Vagina (tissue), 2 donors: ENCODE measurements at regions not wholly inside any gene's neighbourhood (a gene's known extent, or its start where the extent isn't known, plus 50 kb on each side); places are given as distances from the start of the nearest gene placed in this dataset.

Experiments
- CTCF ChIP-seq, 3 experiments: fragments of 450-650 bp in 2 of 3; fragments of 200-600 bp in 1 of 3; sonication (generic) in 1 of 3; IDR thresholded peaks; one replicate each; pipeline ENCODE4 v1.5.1; 2017 to 2019; ENCODE audit warnings: antibody characterized with exemption in 3 of 3, mild to moderate bottlenecking in 2 of 3, moderate library complexity in 2 of 3
- POLR2A ChIP-seq, 2 donors: fragments of 450-650 bp; IDR thresholded peaks; one replicate each; pipeline ENCODE4 v1.6.1; 2017; ENCODE audit warnings: antibody characterized with exemption in 2 of 2, mild to moderate bottlenecking in 2 of 2, moderate library complexity in 2 of 2
- POLR2AphosphoS5 ChIP-seq, 2 donors: sonication (generic); formaldehyde crosslinking; IDR thresholded peaks; one replicate each; pipeline ENCODE4 v1.9.0; 2017; ENCODE audit warnings: antibody characterized with exemption in 2 of 2, mild to moderate bottlenecking in 2 of 2, low read depth in 1 of 2; ENCODE audit not compliant: insufficient read depth in 1 of 2

- TF ChIP-seq CTCF (IDR thresholded peaks at IDR 0.05) (no peak), POLR2A (IDR thresholded peaks at IDR 0.05) (no peak), POLR2AphosphoS5 (IDR thresholded peaks at IDR 0.05; ENCODE audit: insufficient read depth in 1 of 2, low read depth in 1 of 2) (no peak)
Measured at GRCh38 chr14:34171431-34172172, 220.7 kb upstream of the EGLN3 start.
